LNCaP clone FGC (cell line): ENCODE measurements at regions not wholly inside any gene's neighbourhood (a gene's known extent, or its start where the extent isn't known, plus 50 kb on each side); places are given as distances from the start of the nearest gene placed in this dataset.

Experiments
- DNase-seq: peaks from one replicate; pipeline ENCODE4 v3.0.0-alpha.2; 2011; ENCODE audit warnings: low read depth
- H3K4me3 ChIP-seq: 2 replicates; pipeline ENCODE4 v1.5.1; 2011; ENCODE audit warnings: mild to moderate bottlenecking, low read depth, low read length, control low read depth
- TF ChIP-seq, protein P1 (sequence below): IDR thresholded peaks from 2 replicates; pipeline ENCODE4 v1.5.1; 2012; ENCODE audit warnings: mild to moderate bottlenecking; ENCODE audit not compliant: control insufficient read depth, insufficient read depth; ENCODE audit errors: extremely low read depth

DNA sequence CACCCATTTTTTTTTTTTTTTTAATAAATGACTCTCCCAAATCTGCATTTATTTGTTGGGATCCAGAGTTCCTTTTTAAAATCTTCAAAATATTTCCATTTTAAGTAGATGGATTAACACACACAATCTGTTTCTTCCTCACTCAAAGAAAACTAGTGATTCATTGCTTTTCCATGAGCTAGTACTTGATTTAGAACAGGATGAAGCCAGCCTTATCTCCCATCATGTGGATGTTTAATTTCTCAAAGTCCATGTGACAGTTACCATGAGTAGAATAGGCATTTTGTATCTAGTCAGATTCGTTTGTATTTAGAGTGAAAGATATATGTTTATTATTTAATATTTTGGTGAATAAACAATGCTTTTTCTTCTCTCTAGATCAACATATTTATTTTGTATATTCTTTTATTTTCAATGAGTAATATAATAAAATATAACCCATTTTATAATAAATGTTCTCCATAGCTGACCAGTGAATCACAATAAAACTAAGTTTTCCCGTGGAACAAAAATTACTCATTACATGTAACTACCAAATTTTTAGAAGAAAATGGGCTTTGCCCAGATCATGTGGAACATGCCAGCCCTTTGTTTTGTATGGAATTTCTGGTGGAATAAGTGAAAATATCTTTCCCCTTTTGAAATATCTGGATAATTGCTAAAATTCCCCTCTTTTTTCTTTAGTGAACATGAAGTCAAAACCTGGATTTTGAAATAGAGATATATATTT, 54.9 kb upstream of the RPS23 start:
- TF ChIP-seq, protein P1, sequence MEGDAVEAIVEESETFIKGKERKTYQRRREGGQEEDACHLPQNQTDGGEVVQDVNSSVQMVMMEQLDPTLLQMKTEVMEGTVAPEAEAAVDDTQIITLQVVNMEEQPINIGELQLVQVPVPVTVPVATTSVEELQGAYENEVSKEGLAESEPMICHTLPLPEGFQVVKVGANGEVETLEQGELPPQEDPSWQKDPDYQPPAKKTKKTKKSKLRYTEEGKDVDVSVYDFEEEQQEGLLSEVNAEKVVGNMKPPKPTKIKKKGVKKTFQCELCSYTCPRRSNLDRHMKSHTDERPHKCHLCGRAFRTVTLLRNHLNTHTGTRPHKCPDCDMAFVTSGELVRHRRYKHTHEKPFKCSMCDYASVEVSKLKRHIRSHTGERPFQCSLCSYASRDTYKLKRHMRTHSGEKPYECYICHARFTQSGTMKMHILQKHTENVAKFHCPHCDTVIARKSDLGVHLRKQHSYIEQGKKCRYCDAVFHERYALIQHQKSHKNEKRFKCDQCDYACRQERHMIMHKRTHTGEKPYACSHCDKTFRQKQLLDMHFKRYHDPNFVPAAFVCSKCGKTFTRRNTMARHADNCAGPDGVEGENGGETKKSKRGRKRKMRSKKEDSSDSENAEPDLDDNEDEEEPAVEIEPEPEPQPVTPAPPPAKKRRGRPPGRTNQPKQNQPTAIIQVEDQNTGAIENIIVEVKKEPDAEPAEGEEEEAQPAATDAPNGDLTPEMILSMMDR, result no peak

DNA sequence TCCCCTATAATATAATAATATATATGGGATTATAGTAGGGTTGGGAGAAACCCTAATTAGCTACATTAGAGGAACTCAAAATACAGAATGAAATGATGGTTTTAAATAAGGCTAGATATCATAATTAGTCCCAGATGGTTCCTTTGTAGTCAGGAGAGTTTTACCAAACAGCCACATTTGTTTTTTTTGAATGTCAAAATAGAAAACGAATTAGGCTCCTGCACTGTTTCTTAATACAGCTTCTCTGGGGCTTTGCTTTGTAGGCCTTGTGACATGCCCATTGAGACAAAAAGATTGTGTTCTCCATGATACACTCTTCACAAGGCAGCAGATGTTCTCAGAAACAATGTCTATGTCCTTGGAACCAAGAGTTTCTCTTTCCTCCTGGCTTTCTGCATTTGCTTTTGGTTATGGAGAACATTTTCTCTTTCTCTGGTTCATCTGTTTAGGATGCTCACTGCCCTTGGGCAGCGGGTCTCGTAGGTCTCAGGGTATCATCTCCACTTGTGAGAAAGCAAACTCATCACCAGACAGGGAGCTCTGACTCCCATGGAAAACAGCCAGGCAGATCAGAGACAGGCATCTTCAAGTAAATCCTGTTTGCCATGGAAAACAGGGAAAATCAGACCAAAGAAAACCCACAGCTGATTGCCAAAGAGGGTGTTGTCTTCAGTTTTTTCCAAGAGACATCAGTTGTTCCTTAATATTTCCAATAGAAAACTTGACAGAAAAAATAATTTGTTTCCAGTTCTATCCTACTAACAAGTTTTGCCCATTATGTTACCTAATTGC, 54.1 kb upstream of the RPS23 start:
- no peak overlapping the region for H3K4me3 ChIP-seq
- TF ChIP-seq, protein P1, result no peak
- DNase-seq, result no peak

More for the DNA sequence above, 54.9 kb upstream of the RPS23 start:
- DNase-seq, result no peak
- H3K4me3 ChIP-seq, result no peak overlapping the region

DNA sequence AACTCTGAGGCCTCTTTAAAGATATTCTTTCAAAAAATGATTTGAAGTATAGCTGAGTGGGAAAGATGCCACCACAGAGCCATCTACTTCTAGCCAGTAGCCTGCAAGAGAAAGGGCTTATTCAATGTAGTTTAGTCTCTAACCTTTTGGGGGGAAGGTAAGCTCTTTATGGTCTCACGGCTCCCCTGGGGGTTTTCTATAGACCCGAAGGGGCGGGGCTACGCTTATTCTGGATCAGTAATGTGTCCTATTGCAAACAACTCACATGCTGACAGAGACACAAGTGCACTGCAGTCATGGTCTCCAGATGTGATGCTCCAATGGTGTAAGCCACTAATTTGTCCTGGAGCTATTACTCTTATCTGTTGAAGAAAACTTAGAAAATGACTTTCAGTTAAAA, 53.4 kb upstream of the RPS23 start:
- DNase-seq, result no peak
- no peak overlapping the region for H3K4me3 ChIP-seq
- TF ChIP-seq, protein P1, result no peak

DNA sequence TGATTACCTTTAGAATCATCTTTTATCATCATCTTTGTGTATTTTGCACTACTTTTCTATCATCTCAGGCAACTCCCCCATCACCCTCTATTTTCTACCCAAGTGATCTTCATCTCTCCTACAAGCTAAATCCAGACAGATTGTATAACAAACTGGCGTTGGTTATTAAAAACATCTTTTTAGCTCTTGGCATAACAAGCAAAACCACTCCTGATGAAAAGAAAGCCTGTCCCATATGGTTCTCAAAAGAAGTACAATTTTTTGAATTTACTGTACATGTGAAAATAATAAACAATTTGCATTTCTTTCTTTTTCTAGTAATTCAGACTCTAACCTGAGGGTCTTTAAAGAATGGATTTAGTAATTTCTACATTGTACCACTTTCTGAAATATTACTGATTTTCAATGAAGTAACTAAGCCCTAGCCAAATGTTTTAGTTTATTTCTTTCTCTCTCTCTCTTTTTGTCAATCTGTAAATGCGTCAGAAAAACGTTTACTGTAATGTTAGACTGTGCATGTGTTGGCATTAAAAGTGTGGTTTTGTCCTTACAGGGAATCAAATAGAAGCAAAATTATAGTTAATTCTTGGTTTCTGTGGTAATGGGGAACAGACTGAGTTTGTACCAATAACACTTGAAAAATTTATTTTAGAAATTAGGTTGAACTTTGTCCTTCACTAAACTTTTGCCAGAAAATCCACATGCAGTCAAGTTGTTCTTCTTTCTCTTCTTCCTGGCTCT, 52.5 kb upstream of the RPS23 start:
- DNase-seq, result no peak
- TF ChIP-seq, protein P1, result no peak
- no peak overlapping the region for H3K4me3 ChIP-seq

DNA sequence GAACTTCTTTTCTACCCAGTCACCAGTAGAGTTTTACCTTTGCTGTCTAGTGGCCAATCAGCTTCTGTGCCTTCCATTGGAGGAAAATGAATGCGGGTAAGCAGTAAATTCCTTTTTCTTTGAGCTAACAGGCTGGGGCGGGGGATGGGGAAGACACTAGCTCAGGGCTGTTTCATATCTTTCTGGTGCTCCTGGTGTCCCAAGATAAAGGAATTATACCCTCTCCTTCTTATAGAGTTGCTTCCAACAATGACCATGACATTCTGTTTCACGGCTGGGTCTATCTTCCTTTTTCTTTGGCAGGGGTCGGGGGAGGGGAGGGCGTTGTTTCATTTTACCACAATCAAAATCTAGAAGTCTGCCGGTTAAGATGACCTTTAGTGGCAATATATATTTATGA, 51.2 kb upstream of the RPS23 start:
- TF ChIP-seq, protein P1, result no peak
- H3K4me3 ChIP-seq, result no peak overlapping the region
- no peak for DNase-seq
